ENCODE measurements at regions not wholly inside any gene's neighbourhood (a gene's known extent, or its start where the extent isn't known, plus 50 kb on each side); places are given as distances from the start of the nearest gene placed in this dataset.

- no peak overlapping the region for H3K4me3 ChIP-seq (ENCODE audit: low read depth, low read length)
- TF ChIP-seq CTCF (IDR thresholded peaks at IDR 0.05; ENCODE audit: low read depth, low read length): peak; percentile 6
- no peak for DNase-seq (ENCODE audit: low read depth, low spot score)
- in situ Hi-C loops (cut with HindIII; ENCODE audit: low sequenced_read_pairs): no loop called here
Observed at GRCh38 chr12:104863296-104863948, 94.7 kb downstream of the SLC41A2 start.

- H3K4me3 ChIP-seq (ENCODE audit: low read depth, low read length): no peak overlapping the region
- in situ Hi-C loops (cut with HindIII; ENCODE audit: low sequenced_read_pairs): no loop called here
- no peak for TF ChIP-seq CTCF (IDR thresholded peaks at IDR 0.05; ENCODE audit: low read depth, low read length)
- peak; percentile 42 for DNase-seq (ENCODE audit: low read depth, low spot score)
Observed at GRCh38 chr12:104858611-104859543, 99.2 kb downstream of the SLC41A2 start.

GRCh38 chr12:104856531-104856930 is 101.6 kb downstream of the SLC41A2 start:
- H3K4me3 ChIP-seq (ENCODE audit: low read depth, low read length): no peak overlapping the region
- in situ Hi-C loops (cut with HindIII; ENCODE audit: low sequenced_read_pairs): no loop called here
- TF ChIP-seq CTCF (IDR thresholded peaks at IDR 0.05; ENCODE audit: low read depth, low read length): no peak
- DNase-seq (ENCODE audit: low read depth, low spot score): no peak

- H3K4me3 ChIP-seq (ENCODE audit: low read depth, low read length): no peak overlapping the region
- no peak for TF ChIP-seq CTCF (IDR thresholded peaks at IDR 0.05; ENCODE audit: low read depth, low read length)
- in situ Hi-C loops (cut with HindIII; ENCODE audit: low sequenced_read_pairs): no loop called here
- DNase-seq (ENCODE audit: low read depth, low spot score): no peak
Observed at GRCh38 chr12:104855599-104855998, 102.5 kb downstream of the SLC41A2 start.

GRCh38 chr12:104852896-104853295 is 105.2 kb downstream of the SLC41A2 start:
- DNase-seq (ENCODE audit: low read depth, low spot score): no peak
- H3K4me3 ChIP-seq (ENCODE audit: low read depth, low read length): no peak overlapping the region
- TF ChIP-seq CTCF (IDR thresholded peaks at IDR 0.05; ENCODE audit: low read depth, low read length): no peak
- in situ Hi-C loops (cut with HindIII; ENCODE audit: low sequenced_read_pairs): no loop called here

GRCh38 chr12:104852102-104852501 is 106.0 kb downstream of the SLC41A2 start:
- no peak for TF ChIP-seq CTCF (IDR thresholded peaks at IDR 0.05; ENCODE audit: low read depth, low read length)
- H3K4me3 ChIP-seq (ENCODE audit: low read depth, low read length): no peak overlapping the region
- in situ Hi-C loops (cut with HindIII; ENCODE audit: low sequenced_read_pairs): no loop called here
- DNase-seq (ENCODE audit: low read depth, low spot score): peak; percentile 40
